ENCODE measurements at regions not wholly inside any gene's neighbourhood (a gene's known extent, or its start where the extent isn't known, plus 50 kb on each side); places are given as distances from the start of the nearest gene placed in this dataset.
A peak's percentile ranks its signal among the peaks of the same experiment; 100 is the strongest.
"Not testable (repeated sequence)": the region's sequence is repeated elsewhere in the genome, so short reads cannot be mapped to it uniquely, and the experiment has no call there.

- H3K36me3 ChIP-seq (ENCODE audit: insufficient read depth, low read length), result no peaks in the 10 kb centered on the region
- H3K4me1 ChIP-seq (ENCODE audit: low read length), result peaks cover 4% of the 10 kb centered on the region
- H3K9me3 ChIP-seq (ENCODE audit: low read length), result no peaks in the 10 kb centered on the region
- no peak overlapping the region for H2AFZ ChIP-seq (ENCODE audit: low read length)
- no peak overlapping the region for H3K27ac ChIP-seq (ENCODE audit: low read length)
- H4K20me1 ChIP-seq (ENCODE audit: insufficient read depth, low read depth, low read length), result no peaks in the 10 kb centered on the region
- no peaks in the 10 kb centered on the region for H3K9me2 ChIP-seq (replicated peaks; ENCODE audit: insufficient read depth, low read length)
- no peaks in the 10 kb centered on the region for H3K27me3 ChIP-seq (ENCODE audit: low read length)
- H3K4me3 ChIP-seq (ENCODE audit: low read length), result no peak overlapping the region; the same call in 1 of the 2 replicates
- H3K4me2 ChIP-seq (ENCODE audit: low read depth, low read length, poor library complexity, severe bottlenecking), result peak overlapping the region; percentile 34
- no peaks in the 10 kb centered on the region for H3K79me2 ChIP-seq (ENCODE audit: low read length)
- DNase-seq, result no peak
- H3K9ac ChIP-seq (ENCODE audit: low read length), result no peak overlapping the region
Measured at GRCh38 chr1:173355281-173356031, 121.7 kb upstream of the PRDX6 start.

GRCh38 chr1:173356191-173356762 is 120.9 kb upstream of the PRDX6 start:
- no peaks in the 10 kb centered on the region for H4K20me1 ChIP-seq (ENCODE audit: insufficient read depth, low read depth, low read length)
- H3K9ac ChIP-seq (ENCODE audit: low read length), result no peak overlapping the region
- peaks cover 4% of the 10 kb centered on the region for H3K4me1 ChIP-seq (ENCODE audit: low read length)
- no peak overlapping the region for H3K4me2 ChIP-seq (ENCODE audit: low read depth, low read length, poor library complexity, severe bottlenecking)
- no peaks in the 10 kb centered on the region for H3K9me2 ChIP-seq (replicated peaks; ENCODE audit: insufficient read depth, low read length)
- H3K27ac ChIP-seq (ENCODE audit: low read length), result no peak overlapping the region
- H3K27me3 ChIP-seq (ENCODE audit: low read length), result no peaks in the 10 kb centered on the region
- H3K36me3 ChIP-seq (ENCODE audit: insufficient read depth, low read length), result no peaks in the 10 kb centered on the region
- DNase-seq, result no peak
- no peak overlapping the region for H2AFZ ChIP-seq (ENCODE audit: low read length)
- no peaks in the 10 kb centered on the region for H3K9me3 ChIP-seq (ENCODE audit: low read length)
- H3K79me2 ChIP-seq (ENCODE audit: low read length), result no peaks in the 10 kb centered on the region
- H3K4me3 ChIP-seq (ENCODE audit: low read length), result no peak overlapping the region

GRCh38 chr1:173360487-173361063 is 116.6 kb upstream of the PRDX6 start:
- no peak overlapping the region for H2AFZ ChIP-seq (ENCODE audit: low read length)
- DNase-seq, result no peak
- H3K4me3 ChIP-seq (ENCODE audit: low read length), result no peak overlapping the region
- H3K36me3 ChIP-seq (ENCODE audit: insufficient read depth, low read length), result no peaks in the 10 kb centered on the region
- H3K27me3 ChIP-seq (ENCODE audit: low read length), result no peaks in the 10 kb centered on the region
- H3K79me2 ChIP-seq (ENCODE audit: low read length), result no peaks in the 10 kb centered on the region
- H3K27ac ChIP-seq (ENCODE audit: low read length), result no peak overlapping the region
- H3K9me2 ChIP-seq (replicated peaks; ENCODE audit: insufficient read depth, low read length), result no peaks in the 10 kb centered on the region
- no peak overlapping the region for H3K9ac ChIP-seq (ENCODE audit: low read length)
- no peak overlapping the region for H3K4me2 ChIP-seq (ENCODE audit: low read depth, low read length, poor library complexity, severe bottlenecking)
- no peaks in the 10 kb centered on the region for H4K20me1 ChIP-seq (ENCODE audit: insufficient read depth, low read depth, low read length)
- H3K9me3 ChIP-seq (ENCODE audit: low read length), result no peaks in the 10 kb centered on the region
- no peaks in the 10 kb centered on the region; the same call in 1 of the 2 replicates for H3K4me1 ChIP-seq (ENCODE audit: low read length)

GRCh38 chr1:173362543-173362942 is 114.6 kb upstream of the PRDX6 start:
- no peak overlapping the region for H3K4me2 ChIP-seq (ENCODE audit: low read depth, low read length, poor library complexity, severe bottlenecking)
- H3K36me3 ChIP-seq (ENCODE audit: insufficient read depth, low read length), result no peaks in the 10 kb centered on the region
- H3K27ac ChIP-seq (ENCODE audit: low read length), result no peak overlapping the region
- no peaks in the 10 kb centered on the region for H3K9me3 ChIP-seq (ENCODE audit: low read length)
- H3K9me2 ChIP-seq (replicated peaks; ENCODE audit: insufficient read depth, low read length), result no peaks in the 10 kb centered on the region
- no peak overlapping the region for H2AFZ ChIP-seq (ENCODE audit: low read length)
- H4K20me1 ChIP-seq (ENCODE audit: insufficient read depth, low read depth, low read length), result no peaks in the 10 kb centered on the region
- H3K4me3 ChIP-seq (ENCODE audit: low read length), result no peak overlapping the region
- no peaks in the 10 kb centered on the region for H3K79me2 ChIP-seq (ENCODE audit: low read length)
- H3K27me3 ChIP-seq (ENCODE audit: low read length), result no peaks in the 10 kb centered on the region
- no peaks in the 10 kb centered on the region for H3K4me1 ChIP-seq (ENCODE audit: low read length)
- no peak overlapping the region for H3K9ac ChIP-seq (ENCODE audit: low read length)
- no peak for DNase-seq

GRCh38 chr1:173364827-173365226 is 112.3 kb upstream of the PRDX6 start:
- Histone ChIP-seq H2AFZ (ENCODE audit: low read length) (no peak overlapping the region), H3K27me3 (ENCODE audit: low read length) (no peaks in the 10 kb centered on the region), H3K36me3 (ENCODE audit: insufficient read depth, low read length) (no peaks in the 10 kb centered on the region), H3K9ac (ENCODE audit: low read length) (no peak overlapping the region), H3K79me2 (ENCODE audit: low read length) (no peaks in the 10 kb centered on the region), H3K9me2 (replicated peaks; ENCODE audit: insufficient read depth, low read length) (no peaks in the 10 kb centered on the region), H3K4me2 (ENCODE audit: low read depth, low read length, poor library complexity, severe bottlenecking) (no peak overlapping the region), H3K4me1 (ENCODE audit: low read length) (no peaks in the 10 kb centered on the region), H3K4me3 (ENCODE audit: low read length) (no peak overlapping the region), H3K9me3 (ENCODE audit: low read length) (no peaks in the 10 kb centered on the region), H4K20me1 (ENCODE audit: insufficient read depth, low read depth, low read length) (no peaks in the 10 kb centered on the region), H3K27ac (ENCODE audit: low read length) (no peak overlapping the region)
- DNase-seq, result no peak

- H3K4me2 ChIP-seq (ENCODE audit: low read depth, low read length, poor library complexity, severe bottlenecking), result no peak overlapping the region
- no peaks in the 10 kb centered on the region for H3K4me1 ChIP-seq (ENCODE audit: low read length)
- no peaks in the 10 kb centered on the region for H3K79me2 ChIP-seq (ENCODE audit: low read length)
- H3K27me3 ChIP-seq (ENCODE audit: low read length), result no peaks in the 10 kb centered on the region
- H3K9me2 ChIP-seq (replicated peaks; ENCODE audit: insufficient read depth, low read length), result no peaks in the 10 kb centered on the region
- H3K9me3 ChIP-seq (ENCODE audit: low read length), result no peaks in the 10 kb centered on the region
- H3K36me3 ChIP-seq (ENCODE audit: insufficient read depth, low read length), result no peaks in the 10 kb centered on the region
- no peak overlapping the region for H2AFZ ChIP-seq (ENCODE audit: low read length)
- H4K20me1 ChIP-seq (ENCODE audit: insufficient read depth, low read depth, low read length), result no peaks in the 10 kb centered on the region
- no peak for DNase-seq
- H3K4me3 ChIP-seq (ENCODE audit: low read length), result no peak overlapping the region
- H3K27ac ChIP-seq (ENCODE audit: low read length), result no peak overlapping the region
- no peak overlapping the region for H3K9ac ChIP-seq (ENCODE audit: low read length)
Measured at GRCh38 chr1:173365341-173365740, 111.8 kb upstream of the PRDX6 start.

- Histone ChIP-seq H3K27ac (ENCODE audit: low read length) (no peak overlapping the region), H3K4me1 (ENCODE audit: low read length) (no peaks in the 10 kb centered on the region), H3K9me3 (ENCODE audit: low read length) (no peaks in the 10 kb centered on the region), H3K79me2 (ENCODE audit: low read length) (no peaks in the 10 kb centered on the region), H3K4me2 (ENCODE audit: low read depth, low read length, poor library complexity, severe bottlenecking) (no peak overlapping the region), H2AFZ (ENCODE audit: low read length) (no peak overlapping the region), H3K27me3 (ENCODE audit: low read length) (no peaks in the 10 kb centered on the region), H3K9me2 (replicated peaks; ENCODE audit: insufficient read depth, low read length) (no peaks in the 10 kb centered on the region), H3K9ac (ENCODE audit: low read length) (no peak overlapping the region), H3K4me3 (ENCODE audit: low read length) (no peak overlapping the region), H3K36me3 (ENCODE audit: insufficient read depth, low read length) (no peaks in the 10 kb centered on the region), H4K20me1 (ENCODE audit: insufficient read depth, low read depth, low read length) (no peaks in the 10 kb centered on the region)
- DNase-seq, result no peak
Measured at GRCh38 chr1:173367136-173367535, 110.0 kb upstream of the PRDX6 start.

GRCh38 chr1:173370586-173370985 is 106.5 kb upstream of the PRDX6 start:
- DNase-seq; H3K36me3 ChIP-seq (ENCODE audit: insufficient read depth, low read length); H3K27me3 ChIP-seq (ENCODE audit: low read length); H2AFZ ChIP-seq (ENCODE audit: low read length); H3K9me3 ChIP-seq (ENCODE audit: low read length); H3K9me2 ChIP-seq (replicated peaks; ENCODE audit: insufficient read depth, low read length); H3K4me1 ChIP-seq (ENCODE audit: low read length); H3K9ac ChIP-seq (ENCODE audit: low read length); H3K4me2 ChIP-seq (ENCODE audit: low read depth, low read length, poor library complexity, severe bottlenecking); H3K27ac ChIP-seq (ENCODE audit: low read length); H3K4me3 ChIP-seq (ENCODE audit: low read length); H3K79me2 ChIP-seq (ENCODE audit: low read length); H4K20me1 ChIP-seq (ENCODE audit: insufficient read depth, low read depth, low read length): not testable (repeated sequence)

Data from Karpas-422 (cell line).